ENCODE measurements at regions not wholly inside any gene's neighbourhood (a gene's known extent, or its start where the extent isn't known, plus 50 kb on each side); places are given as distances from the start of the nearest gene placed in this dataset.
A peak's percentile ranks its signal among the peaks of the same experiment; 100 is the strongest.

DNA sequence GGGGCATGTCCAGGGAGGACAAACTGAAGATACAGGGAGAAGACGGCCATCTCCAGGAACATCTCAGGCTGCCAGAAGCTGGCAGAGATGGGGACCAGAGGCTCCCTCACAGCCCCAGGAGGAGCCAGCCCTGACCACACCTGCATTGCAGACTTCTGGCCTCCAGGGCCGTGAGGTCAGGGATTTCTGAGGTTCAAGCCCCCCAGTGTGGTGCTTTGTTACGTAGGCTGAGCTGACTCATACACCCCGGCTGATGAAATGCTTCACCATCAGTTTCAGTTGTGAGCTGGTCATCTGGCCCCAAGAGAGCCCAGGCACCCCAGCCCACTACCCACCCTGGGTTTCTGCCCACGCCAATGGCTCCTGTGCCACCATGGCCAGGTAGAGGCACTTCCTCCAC, 106.4 kb downstream of the SIK1 start:
- Histone ChIP-seq H3K27me3 (ENCODE audit: control insufficient read depth, insufficient read depth, low read length) (no peaks in the 10 kb centered on the region), H3K36me3 (replicated peaks; ENCODE audit: control insufficient read depth, insufficient read depth, low read length) (no peaks in the 10 kb centered on the region), H3K4me3 (ENCODE audit: insufficient read depth, low read depth, low read length) (no peak overlapping the region)
- DNase-seq = no peak

DNA sequence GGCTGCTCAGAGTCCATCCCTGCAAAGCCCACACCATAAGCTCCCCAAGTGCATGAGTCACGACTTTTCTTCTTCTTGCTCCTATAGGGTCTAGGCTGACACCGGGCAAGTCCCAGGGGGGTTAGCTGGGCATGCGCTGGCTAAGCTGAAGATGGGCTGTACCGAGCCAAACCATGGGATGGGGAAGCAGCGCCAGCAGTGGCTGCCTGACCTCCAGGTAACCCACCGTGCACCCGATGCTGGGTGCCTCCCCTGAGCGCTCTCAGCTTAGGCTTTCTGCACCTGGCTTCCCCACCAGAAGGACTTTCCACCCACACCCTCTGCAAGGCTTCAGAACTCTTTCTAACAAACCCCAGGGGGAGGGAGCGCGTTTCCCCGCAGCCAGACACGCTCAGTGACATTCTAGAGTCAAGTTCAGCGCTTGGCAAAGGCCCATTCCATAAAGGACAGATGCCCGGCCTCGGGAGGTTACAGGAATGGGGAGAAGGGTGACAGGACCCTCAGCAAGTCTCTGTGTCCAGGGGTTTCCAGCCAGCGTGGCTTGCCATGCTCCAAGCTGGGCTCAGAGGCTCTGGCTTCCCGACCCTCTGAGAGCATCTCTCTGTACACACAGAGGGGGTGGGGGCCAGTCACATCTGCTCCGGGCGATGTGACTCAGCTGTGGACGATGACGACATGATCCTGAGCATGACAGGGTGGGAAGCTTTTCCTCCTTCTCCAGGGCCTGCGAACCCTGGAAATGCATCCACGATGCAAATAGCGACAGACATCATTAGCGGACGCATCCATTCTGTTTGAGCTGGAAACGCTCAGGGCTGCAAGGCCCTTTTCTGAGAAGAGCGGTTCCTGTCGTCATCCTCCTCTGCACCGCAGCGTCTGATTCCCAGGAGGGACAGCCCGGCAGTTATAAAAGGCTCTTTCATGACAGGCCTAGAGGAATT, 107.8 kb downstream of the SIK1 start:
- no peak for DNase-seq
- no peaks in the 10 kb centered on the region for H3K27me3 ChIP-seq (ENCODE audit: control insufficient read depth, insufficient read depth, low read length)
- no peaks in the 10 kb centered on the region for H3K36me3 ChIP-seq (replicated peaks; ENCODE audit: control insufficient read depth, insufficient read depth, low read length)

DNA sequence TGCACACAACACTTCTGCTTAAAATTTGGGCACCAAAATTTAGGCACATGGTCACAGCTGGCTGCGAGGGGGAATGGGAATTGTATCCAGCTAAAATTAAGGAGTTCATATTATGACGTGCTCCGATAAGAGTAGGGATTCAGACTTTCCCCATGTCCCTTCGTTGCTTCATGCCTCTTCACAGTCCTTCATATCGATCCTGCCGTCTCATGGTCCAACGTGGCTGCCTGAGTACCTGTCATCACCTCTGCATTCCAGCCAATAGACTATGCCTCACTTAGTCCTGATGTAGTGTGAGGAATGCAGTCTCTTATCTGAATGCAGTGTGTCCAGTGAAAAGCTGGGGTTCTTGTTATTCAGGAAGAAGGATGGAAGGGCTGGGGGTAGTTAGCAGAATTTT, 108.6 kb downstream of the SIK1 start:
- Histone ChIP-seq H3K27me3 (ENCODE audit: control insufficient read depth, insufficient read depth, low read length) (no peaks in the 10 kb centered on the region), H3K4me3 (ENCODE audit: insufficient read depth, low read depth, low read length) (no peak overlapping the region), H3K36me3 (replicated peaks; ENCODE audit: control insufficient read depth, insufficient read depth, low read length) (no peaks in the 10 kb centered on the region)
- no peak for DNase-seq

More for the DNA sequence above, 107.8 kb downstream of the SIK1 start:
- H3K4me3 ChIP-seq (ENCODE audit: insufficient read depth, low read depth, low read length) = no peak overlapping the region

- no peaks in the 10 kb centered on the region for H3K36me3 ChIP-seq (replicated peaks; ENCODE audit: control insufficient read depth, insufficient read depth, low read length)
- DNase-seq = no peak
Measured at GRCh38 chr21:43317959-43318358, 109.0 kb downstream of the SIK1 start.

DNA sequence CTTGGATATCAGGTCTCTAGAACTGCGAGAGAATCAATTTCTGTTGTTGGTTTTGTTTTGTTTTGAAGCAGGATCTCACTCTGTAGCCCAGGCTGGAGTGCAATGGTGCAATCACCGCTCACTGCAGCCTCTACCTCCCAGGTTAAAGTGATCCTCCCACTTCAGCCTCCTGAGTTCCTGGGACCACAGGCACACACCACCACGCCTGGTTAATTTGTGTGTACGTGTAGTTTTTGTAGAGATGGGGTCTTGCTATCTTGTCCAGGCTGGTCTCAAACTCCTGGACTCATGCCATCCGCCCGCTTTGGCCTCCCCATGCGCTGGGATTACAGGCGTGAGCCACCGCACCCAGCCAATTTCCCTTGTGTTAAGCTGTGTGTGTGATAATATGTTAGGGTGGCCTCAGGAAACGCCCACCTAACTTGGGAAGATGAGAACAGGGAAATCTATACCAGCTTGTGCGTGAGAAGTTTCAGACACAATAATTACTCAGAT, 109.6 kb downstream of the SIK1 start:
- H3K36me3 ChIP-seq (replicated peaks; ENCODE audit: control insufficient read depth, insufficient read depth, low read length) = no peaks in the 10 kb centered on the region
- H3K4me3 ChIP-seq (ENCODE audit: insufficient read depth, low read depth, low read length) = no peak overlapping the region
- no peak for DNase-seq
- no peaks in the 10 kb centered on the region for H3K27me3 ChIP-seq (ENCODE audit: control insufficient read depth, insufficient read depth, low read length)

More at GRCh38 chr21:43317959-43318358, 109.0 kb downstream of the SIK1 start:
- Histone ChIP-seq H3K27me3 (ENCODE audit: control insufficient read depth, insufficient read depth, low read length) (no peaks in the 10 kb centered on the region), H3K4me3 (ENCODE audit: insufficient read depth, low read depth, low read length) (no peak overlapping the region)

GRCh38 chr21:43316156-43316845, 110.6 kb downstream of the SIK1 start:
- Histone ChIP-seq H3K36me3 (replicated peaks; ENCODE audit: control insufficient read depth, insufficient read depth, low read length) (no peaks in the 10 kb centered on the region), H3K4me3 (ENCODE audit: insufficient read depth, low read depth, low read length) (no peak overlapping the region), H3K27me3 (ENCODE audit: control insufficient read depth, insufficient read depth, low read length) (no peaks in the 10 kb centered on the region)
- DNase-seq = no peak

GRCh38 chr21:43315244-43316137, 111.4 kb downstream of the SIK1 start:
- no peak for DNase-seq
- Histone ChIP-seq H3K36me3 (replicated peaks; ENCODE audit: control insufficient read depth, insufficient read depth, low read length) (no peaks in the 10 kb centered on the region), H3K27me3 (ENCODE audit: control insufficient read depth, insufficient read depth, low read length) (no peaks in the 10 kb centered on the region), H3K4me3 (ENCODE audit: insufficient read depth, low read depth, low read length) (no peak overlapping the region)

- H3K4me3 ChIP-seq (ENCODE audit: insufficient read depth, low read depth, low read length) = no peak overlapping the region
- H3K36me3 ChIP-seq (replicated peaks; ENCODE audit: control insufficient read depth, insufficient read depth, low read length) = no peaks in the 10 kb centered on the region
- H3K27me3 ChIP-seq (ENCODE audit: control insufficient read depth, insufficient read depth, low read length) = no peaks in the 10 kb centered on the region
- no peak for DNase-seq
Measured at GRCh38 chr21:43313939-43314405, 113.0 kb downstream of the SIK1 start.

DNA sequence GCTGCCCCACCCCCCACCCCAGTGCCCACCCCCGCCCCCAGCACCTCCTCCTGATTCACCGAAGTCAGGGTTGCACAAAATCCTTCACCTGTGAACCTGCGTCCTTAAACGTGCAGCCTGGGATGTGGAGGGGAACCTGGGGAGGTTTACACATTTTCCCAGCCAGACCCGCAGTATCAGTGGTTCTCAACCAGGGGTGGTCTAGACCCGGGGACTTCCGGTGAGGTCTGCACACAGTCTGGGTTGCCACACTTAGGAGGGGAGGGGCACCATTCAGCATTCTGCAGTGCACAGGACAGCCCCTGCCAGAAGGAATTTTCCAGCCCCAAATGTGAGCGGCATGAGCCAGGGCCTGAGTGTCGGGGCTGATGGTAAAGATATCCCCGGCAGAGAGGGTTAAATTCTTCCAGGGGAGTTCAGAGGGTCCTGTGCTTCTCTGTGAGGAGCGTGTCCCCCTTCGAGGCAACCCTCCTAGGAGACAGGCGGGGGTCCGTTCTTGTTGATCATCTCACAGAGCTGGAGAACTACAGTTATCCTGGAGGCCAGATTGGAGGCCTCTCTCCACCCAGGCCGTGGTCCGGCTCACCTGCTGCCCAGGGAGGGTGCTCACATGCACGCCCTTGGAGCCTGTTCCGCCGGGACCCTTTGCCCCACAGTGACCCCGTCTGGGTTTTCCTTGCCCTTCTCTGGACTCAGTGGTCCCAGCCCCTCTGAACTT, 113.6 kb downstream of the SIK1 start:
- no peak overlapping the region for H3K4me3 ChIP-seq (ENCODE audit: insufficient read depth, low read depth, low read length)
- no peak for DNase-seq
- no peaks in the 10 kb centered on the region for H3K27me3 ChIP-seq (ENCODE audit: control insufficient read depth, insufficient read depth, low read length)
- no peaks in the 10 kb centered on the region for H3K36me3 ChIP-seq (replicated peaks; ENCODE audit: control insufficient read depth, insufficient read depth, low read length)

GRCh38 chr21:43312751-43313169, 114.2 kb downstream of the SIK1 start:
- Histone ChIP-seq H3K36me3 (replicated peaks; ENCODE audit: control insufficient read depth, insufficient read depth, low read length) (no peaks in the 10 kb centered on the region), H3K27me3 (ENCODE audit: control insufficient read depth, insufficient read depth, low read length) (no peaks in the 10 kb centered on the region), H3K4me3 (ENCODE audit: insufficient read depth, low read depth, low read length) (no peak overlapping the region)
- peak; percentile 90 for DNase-seq

DNA sequence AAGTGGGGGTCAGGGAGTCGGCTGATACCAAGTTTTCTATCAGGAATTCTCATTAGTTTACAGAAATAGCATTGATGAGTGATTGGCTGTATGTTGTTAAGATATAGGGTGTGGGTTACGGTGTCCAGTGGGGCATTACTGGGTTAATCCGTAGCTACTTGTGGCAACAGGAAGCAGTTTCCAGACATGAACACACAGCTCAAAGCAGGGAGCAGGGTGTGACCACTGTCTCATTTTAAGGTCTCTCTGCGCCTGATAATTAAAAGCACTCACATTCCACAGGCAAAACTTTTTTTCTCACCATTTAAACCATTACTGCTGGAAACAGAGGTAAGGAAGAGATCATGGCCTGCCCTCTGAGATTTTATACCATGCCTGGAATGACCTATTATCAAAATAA, 114.9 kb downstream of the SIK1 start:
- Histone ChIP-seq H3K36me3 (replicated peaks; ENCODE audit: control insufficient read depth, insufficient read depth, low read length) (no peaks in the 10 kb centered on the region), H3K27me3 (ENCODE audit: control insufficient read depth, insufficient read depth, low read length) (no peaks in the 10 kb centered on the region), H3K4me3 (ENCODE audit: insufficient read depth, low read depth, low read length) (no peak overlapping the region)
- DNase-seq = no peak

- no peaks in the 10 kb centered on the region for H3K36me3 ChIP-seq (replicated peaks; ENCODE audit: control insufficient read depth, insufficient read depth, low read length)
- DNase-seq = no peak
- H3K27me3 ChIP-seq (ENCODE audit: control insufficient read depth, insufficient read depth, low read length) = no peaks in the 10 kb centered on the region
- H3K4me3 ChIP-seq (ENCODE audit: insufficient read depth, low read depth, low read length) = no peak overlapping the region
Measured at GRCh38 chr21:43311301-43311817, 115.6 kb downstream of the SIK1 start.

GRCh38 chr21:43308815-43309283, 118.1 kb downstream of the SIK1 start:
- Histone ChIP-seq H3K27me3 (ENCODE audit: control insufficient read depth, insufficient read depth, low read length) (no peaks in the 10 kb centered on the region), H3K36me3 (replicated peaks; ENCODE audit: control insufficient read depth, insufficient read depth, low read length) (no peaks in the 10 kb centered on the region), H3K4me3 (ENCODE audit: insufficient read depth, low read depth, low read length) (no peak overlapping the region)
- DNase-seq = no peak
